ENCODE measurements at regions not wholly inside any gene's neighbourhood (a gene's known extent, or its start where the extent isn't known, plus 50 kb on each side); places are given as distances from the start of the nearest gene placed in this dataset.

GRCh38 chr5:6843821-6844220 lies 130.6 kb downstream of the TENT4A start:
- DNase-seq (ENCODE audit: low read depth), result no peak
- H3K4me3 ChIP-seq (replicated peaks; ENCODE audit: low read depth, low read length), result no peak overlapping the region
- TF ChIP-seq CTCF (IDR thresholded peaks at IDR 0.05; ENCODE audit: low read length, missing control alignments), result no peak

GRCh38 chr5:6845856-6846255 lies 132.6 kb downstream of the TENT4A start:
- no peak for TF ChIP-seq CTCF (IDR thresholded peaks at IDR 0.05; ENCODE audit: low read length, missing control alignments)
- DNase-seq (ENCODE audit: low read depth), result no peak
- no peak overlapping the region for H3K4me3 ChIP-seq (replicated peaks; ENCODE audit: low read depth, low read length)

- DNase-seq (ENCODE audit: low read depth), result no peak
- no peak overlapping the region for H3K4me3 ChIP-seq (replicated peaks; ENCODE audit: low read depth, low read length)
- no peak for TF ChIP-seq CTCF (IDR thresholded peaks at IDR 0.05; ENCODE audit: low read length, missing control alignments)
These were observed 134.6 kb downstream of the TENT4A start for GRCh38 chr5:6847870-6848269.

- DNase-seq (ENCODE audit: low read depth), result no peak
- no peak for TF ChIP-seq CTCF (IDR thresholded peaks at IDR 0.05; ENCODE audit: low read length, missing control alignments)
- H3K4me3 ChIP-seq (replicated peaks; ENCODE audit: low read depth, low read length), result no peak overlapping the region
These were observed 136.3 kb downstream of the TENT4A start for GRCh38 chr5:6849316-6850105.

- no peak for TF ChIP-seq CTCF (IDR thresholded peaks at IDR 0.05; ENCODE audit: low read length, missing control alignments)
- no peak overlapping the region for H3K4me3 ChIP-seq (replicated peaks; ENCODE audit: low read depth, low read length)
- no peak for DNase-seq (ENCODE audit: low read depth)
These were observed 136.8 kb downstream of the TENT4A start for GRCh38 chr5:6850106-6850432.

GRCh38 chr5:6856653-6857052 lies 143.4 kb downstream of the TENT4A start:
- no peak for DNase-seq (ENCODE audit: low read depth)
- H3K4me3 ChIP-seq (replicated peaks; ENCODE audit: low read depth, low read length), result no peak overlapping the region
- no peak for TF ChIP-seq CTCF (IDR thresholded peaks at IDR 0.05; ENCODE audit: low read length, missing control alignments)

GRCh38 chr5:6858419-6858818 lies 145.2 kb downstream of the TENT4A start:
- DNase-seq (ENCODE audit: low read depth), result no peak
- H3K4me3 ChIP-seq (replicated peaks; ENCODE audit: low read depth, low read length), result no peak overlapping the region
- TF ChIP-seq CTCF (IDR thresholded peaks at IDR 0.05; ENCODE audit: low read length, missing control alignments), result no peak

Measured in fibroblast of pulmonary artery (primary cell).